MM.1S (cell line): ENCODE measurements at regions not wholly inside any gene's neighbourhood (a gene's known extent, or its start where the extent isn't known, plus 50 kb on each side); places are given as distances from the start of the nearest gene placed in this dataset.
"Not testable (repeated sequence)": the region's sequence is repeated elsewhere in the genome, so short reads cannot be mapped to it uniquely, and the experiment has no call there.

Experiments
- DNase-seq: peaks from one replicate; pipeline ENCODE4 v3.0.0-alpha.2; 2015
- H2AFZ ChIP-seq: fragments of 300-600 bp; sonication (generic); 2 replicates; pipeline ENCODE4 v1.6.0; 2016; ENCODE audit warnings: antibody characterized with exemption, low read length
- H3F3A ChIP-seq: fragments of 300-600 bp; sonication (generic); 2 replicates; pipeline ENCODE4 v1.6.1; 2016; ENCODE audit warnings: mild to moderate bottlenecking, antibody characterized with exemption, low read length, moderate library complexity, mixed read lengths; ENCODE audit not compliant: insufficient read depth
- H3K27ac ChIP-seq: fragments of 300-600 bp; sonication (generic); 2 replicates; pipeline ENCODE4 v1.5.1; 2016; ENCODE audit warnings: mild to moderate bottlenecking, low read length
- H3K27me3 ChIP-seq: fragments of 300-600 bp; sonication (generic); replicated peaks from 2 replicates; pipeline ENCODE4 v1.6.0; 2016; ENCODE audit warnings: low read length; ENCODE audit not compliant: insufficient read depth
- H3K36me3 ChIP-seq: fragments of 300-600 bp; sonication (generic); replicated peaks from 2 replicates; pipeline ENCODE4 v1.6.1; 2016; ENCODE audit warnings: mild to moderate bottlenecking, low read length, mixed read lengths; ENCODE audit not compliant: insufficient read depth
- H3K4me1 ChIP-seq: fragments of 300-600 bp; sonication (generic); 2 replicates; pipeline ENCODE4 v1.6.1; 2016; ENCODE audit warnings: low read length, mixed read lengths
- H3K4me2 ChIP-seq: fragments of 300-600 bp; sonication (generic); 2 replicates; pipeline ENCODE4 v1.6.0; 2016; ENCODE audit warnings: low read depth, low read length
- H3K4me3 ChIP-seq: fragments of 300-600 bp; sonication (generic); 2 replicates; pipeline ENCODE4 v1.5.1; 2016; ENCODE audit warnings: low read length, mixed read lengths
- H3K79me2 ChIP-seq: fragments of 300-600 bp; sonication (generic); 2 replicates; pipeline ENCODE4 v1.6.1; 2016; ENCODE audit warnings: mixed run types, low read length, mixed read lengths
- H3K9ac ChIP-seq: fragments of 300-600 bp; sonication (generic); 2 replicates; pipeline ENCODE4 v1.6.1; 2016; ENCODE audit warnings: low read length, mixed read lengths
- H3K9me2 ChIP-seq: fragments of 300-600 bp; sonication (generic); replicated peaks from 2 replicates; pipeline ENCODE4 v1.6.1; 2016; ENCODE audit warnings: mild to moderate bottlenecking, low read length, mixed read lengths; ENCODE audit not compliant: insufficient read depth
- H3K9me3 ChIP-seq: fragments of 300-600 bp; sonication (generic); replicated peaks from 2 replicates; pipeline ENCODE4 v1.6.1; 2016; ENCODE audit warnings: mild to moderate bottlenecking, low read length, mixed read lengths; ENCODE audit not compliant: insufficient read depth
- H4K20me1 ChIP-seq: fragments of 300-600 bp; sonication (generic); 2 replicates; pipeline ENCODE4 v1.6.1; 2016; ENCODE audit warnings: mild to moderate bottlenecking, low read length, moderate library complexity, mixed read lengths; ENCODE audit not compliant: insufficient read depth
- CTCF ChIP-seq: fragments of 300-600 bp; sonication (generic); IDR thresholded peaks from 2 replicates; pipeline ENCODE4 v1.5.1; 2016; ENCODE audit warnings: antibody characterized with exemption, low read length, mixed read lengths
- EZH2 ChIP-seq: fragments of 300-600 bp; sonication (generic); optimal IDR thresholded peaks from 2 replicates; pipeline ENCODE3; 2017; ENCODE audit warnings: low read depth, mild to moderate bottlenecking, antibody characterized with exemption, low read length, mixed read lengths
- EZH2phosphoT487 ChIP-seq: fragments of 300-600 bp; sonication (generic); IDR thresholded peaks from 2 replicates; pipeline ENCODE4 v1.6.1; 2018; ENCODE audit warnings: antibody characterized with exemption, low read length

GRCh38 chr21:17269760-17270159 is 243.1 kb upstream of the CXADR start:
- no peak for TF ChIP-seq CTCF
- TF ChIP-seq EZH2phosphoT487 = no peak
- TF ChIP-seq EZH2 = no peak
- Histone ChIP-seq H3K79me2 (no peaks in the 10 kb centered on the region), H3K9me3 (no peaks in the 10 kb centered on the region), H3K4me1 (no peaks in the 10 kb centered on the region), H3K9me2 (no peaks in the 10 kb centered on the region), H3K27me3 (no peaks in the 10 kb centered on the region), H4K20me1 (no peaks in the 10 kb centered on the region), H3K9ac (no peak overlapping the region), H2AFZ (no peak overlapping the region), H3K36me3 (no peaks in the 10 kb centered on the region), H3K27ac (no peak overlapping the region), H3F3A (no peaks in the 10 kb centered on the region), H3K4me3 (no peak overlapping the region), H3K4me2 (no peak overlapping the region)
- DNase-seq = no peak

DNA sequence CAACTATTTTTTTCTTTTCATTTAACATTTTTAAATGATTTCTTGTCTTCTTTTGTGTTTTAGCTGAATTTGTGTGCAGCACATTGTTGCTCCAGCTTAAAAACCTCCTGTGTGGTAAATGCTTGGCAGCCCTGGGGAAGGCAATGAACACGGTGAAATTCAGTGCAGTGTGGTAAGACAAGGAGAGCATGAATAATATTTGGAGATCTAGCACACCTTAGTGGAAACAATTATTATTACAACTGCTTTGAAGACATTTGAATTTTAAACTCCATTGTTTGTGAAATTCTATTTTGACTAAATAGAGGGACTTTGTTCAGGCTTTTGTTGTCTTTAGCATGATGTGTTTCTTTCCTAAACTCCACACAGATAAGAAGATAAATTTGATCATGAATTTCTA is 242.6 kb upstream of the CXADR start:
- H3K79me2 ChIP-seq = no peaks in the 10 kb centered on the region
- H3K27me3 ChIP-seq = no peaks in the 10 kb centered on the region
- H3K9me2 ChIP-seq = no peaks in the 10 kb centered on the region
- H3K9ac ChIP-seq = no peak overlapping the region
- H3K4me2 ChIP-seq = no peak overlapping the region
- H3K4me1 ChIP-seq = no peaks in the 10 kb centered on the region
- no peaks in the 10 kb centered on the region for H4K20me1 ChIP-seq
- no peaks in the 10 kb centered on the region for H3F3A ChIP-seq
- peak; percentile 48 for TF ChIP-seq CTCF
- no peak for TF ChIP-seq EZH2phosphoT487
- no peak overlapping the region for H2AFZ ChIP-seq
- no peak overlapping the region for H3K4me3 ChIP-seq
- H3K36me3 ChIP-seq = no peaks in the 10 kb centered on the region
- H3K27ac ChIP-seq = no peak overlapping the region
- peak; percentile 52 for DNase-seq
- no peaks in the 10 kb centered on the region for H3K9me3 ChIP-seq

DNA sequence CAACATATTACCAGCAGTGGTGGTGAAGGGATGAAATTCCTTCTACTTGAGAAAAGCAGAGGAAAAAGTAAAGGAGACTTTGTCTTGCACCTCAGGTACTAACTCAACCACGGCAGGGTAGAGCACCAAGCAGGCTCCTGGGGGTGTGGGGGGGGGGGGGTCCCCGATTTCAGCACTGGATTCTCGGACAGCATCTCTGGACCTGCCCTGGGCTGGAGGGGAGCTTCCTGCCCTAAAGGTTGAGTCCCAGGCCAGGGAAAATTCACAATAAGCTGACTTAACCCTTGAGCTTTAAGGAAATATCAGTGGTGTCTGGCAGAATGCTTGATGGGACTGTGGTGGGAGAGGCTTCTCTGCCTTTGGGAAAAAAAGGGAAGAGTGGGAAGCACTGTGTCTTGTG is 233.2 kb upstream of the CXADR start:
- H3K9ac ChIP-seq = no peak overlapping the region
- no peak overlapping the region for H3K4me3 ChIP-seq
- H3K9me2 ChIP-seq = no peaks in the 10 kb centered on the region
- no peaks in the 10 kb centered on the region for H3K27me3 ChIP-seq
- no peak overlapping the region for H3K27ac ChIP-seq
- H3K79me2 ChIP-seq = no peaks in the 10 kb centered on the region
- no peaks in the 10 kb centered on the region for H4K20me1 ChIP-seq
- H3K4me2 ChIP-seq = no peak overlapping the region
- H2AFZ ChIP-seq = no peak overlapping the region
- H3K36me3 ChIP-seq = no peaks in the 10 kb centered on the region
- H3K9me3 ChIP-seq = no peaks in the 10 kb centered on the region
- no peak for DNase-seq
- H3F3A ChIP-seq = no peaks in the 10 kb centered on the region
- TF ChIP-seq EZH2phosphoT487 (no peak), EZH2 (no peak), CTCF (no peak)
- H3K4me1 ChIP-seq = no peaks in the 10 kb centered on the region

GRCh38 chr21:17293016-17293562 is 219.8 kb upstream of the CXADR start:
- H3F3A ChIP-seq, H2AFZ ChIP-seq: not testable (repeated sequence)

More at GRCh38 chr21:17293016-17293562, 219.8 kb upstream of the CXADR start:
- DNase-seq, H3K27me3 ChIP-seq, H3K9me2 ChIP-seq, H3K4me2 ChIP-seq, H3K4me1 ChIP-seq, H3K9me3 ChIP-seq, H4K20me1 ChIP-seq, H3K27ac ChIP-seq, H3K4me3 ChIP-seq, H3K9ac ChIP-seq, H3K79me2 ChIP-seq, H3K36me3 ChIP-seq: not testable (repeated sequence)
